Naive B cell (primary cell): ENCODE measurements at regions not wholly inside any gene's neighbourhood (a gene's known extent, or its start where the extent isn't known, plus 50 kb on each side); places are given as distances from the start of the nearest gene placed in this dataset.
"Not testable (repeated sequence)": the region's sequence is repeated elsewhere in the genome, so short reads cannot be mapped to it uniquely, and the experiment has no call there.

Source experiments
- ATAC-seq, 2 donors: fragments of 150-1000 bp; cut with Tn5 transposase; 2 replicates each; pipeline ENCODE4 v1.10.0; 2021; ENCODE audit warnings: low read depth in 2 of 2, mild to moderate bottlenecking in 2 of 2, moderate library complexity in 2 of 2
- DNase-seq: peaks from one replicate; pipeline ENCODE4 v3.0.0; 2022
- H3K27ac Mint-ChIP-seq, 6 donors: one replicate each; pipeline ENCODE4 v1.8.0; 2020 to 2022; ENCODE audit warnings: mild to moderate bottlenecking in 6 of 6, mixed read lengths in 6 of 6, moderate library complexity in 5 of 6, inconsistent platforms in 2 of 6
- H3K27me3 Mint-ChIP-seq, 3 donors: one replicate each; pipeline ENCODE4 v1.8.0; 2021 to 2022; ENCODE audit warnings: mixed read lengths in 3 of 3, mild to moderate bottlenecking in 1 of 3
- H3K36me3 Mint-ChIP-seq, 2 donors: one replicate each; pipeline ENCODE4 v1.8.0; 2020 to 2022; ENCODE audit warnings: mixed read lengths in 2 of 2, inconsistent platforms in 1 of 2, mild to moderate bottlenecking in 1 of 2
- H3K4me1 Mint-ChIP-seq, 3 donors: one replicate each; pipeline ENCODE4 v1.8.0; 2020 to 2022; ENCODE audit warnings: mixed read lengths in 3 of 3, inconsistent platforms in 1 of 3, mild to moderate bottlenecking in 1 of 3, moderate library complexity in 1 of 3
- H3K4me3 Mint-ChIP-seq, 8 donors: one replicate each; pipeline ENCODE4 v1.8.0; 2020 to 2022; ENCODE audit warnings: mild to moderate bottlenecking in 8 of 8, mixed read lengths in 8 of 8, moderate library complexity in 8 of 8, inconsistent platforms in 2 of 8
- H3K9me3 Mint-ChIP-seq, 7 donors: one replicate each; pipeline ENCODE4 v1.8.0; 2020 to 2022; ENCODE audit warnings: mixed read lengths in 7 of 7, mild to moderate bottlenecking in 5 of 7, inconsistent platforms in 2 of 7, moderate library complexity in 1 of 7

DNA sequence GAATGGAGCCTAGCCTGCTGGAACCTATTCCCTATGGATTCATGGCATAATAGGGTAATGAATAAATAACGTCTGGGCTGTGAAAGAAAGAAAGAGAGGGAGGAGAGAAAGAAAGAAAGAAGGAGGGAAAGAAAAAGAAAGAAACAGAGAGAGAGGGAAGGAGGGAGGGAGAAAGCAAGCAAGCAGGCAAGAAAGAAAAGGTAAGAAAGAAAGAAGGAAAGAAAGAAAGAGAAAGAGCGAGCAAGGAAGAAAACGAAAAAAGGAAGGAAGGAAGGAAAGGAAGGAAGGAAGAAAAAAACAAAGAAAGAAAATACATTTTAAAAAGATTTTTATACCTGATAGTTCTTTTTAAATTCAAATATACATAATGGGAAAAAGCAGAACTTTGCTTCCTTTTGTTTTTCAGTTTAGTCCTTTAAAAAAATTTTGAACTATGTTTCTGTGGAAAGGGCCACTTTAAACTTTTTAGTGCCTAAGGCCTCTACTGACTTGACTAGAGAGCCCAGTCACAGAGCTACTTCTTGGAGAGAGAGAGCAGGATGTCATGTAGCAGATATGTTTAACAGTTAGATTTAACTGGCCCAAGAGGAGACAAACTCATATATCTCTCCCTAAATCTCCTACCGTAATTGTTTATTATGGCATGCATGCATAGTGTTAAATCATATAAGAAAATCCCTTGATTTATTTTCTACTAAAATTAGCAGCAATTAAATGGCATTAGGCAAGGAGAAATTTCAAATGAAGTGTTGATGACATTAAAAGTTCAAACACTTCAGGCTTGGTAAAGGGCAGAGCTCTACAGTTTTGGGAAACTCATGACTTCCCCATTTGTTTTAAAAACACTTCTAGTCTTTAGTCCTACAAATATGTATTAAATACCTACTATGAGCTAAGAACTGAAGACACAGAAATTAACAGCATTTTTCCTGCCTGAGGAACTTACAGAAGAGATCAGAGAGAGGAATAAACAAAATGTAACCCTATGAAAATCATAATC lies 305.5 kb downstream of the BCAT1 start:
- Mint-ChIP-seq H3K36me3 (no peaks in the 10 kb centered on the region), H3K27ac (no peak overlapping the region), H3K4me3 (no peak overlapping the region), H3K27me3 (no peaks in the 10 kb centered on the region), H3K4me1 (peaks cover 0 to 10% (median 5%) of the 10 kb centered on the region in 3 donors), H3K9me3 (peaks cover 0 to 11% (median 0%) of the 10 kb centered on the region in 7 donors)
- DNase-seq (no peak), ATAC-seq (no peak)

DNA sequence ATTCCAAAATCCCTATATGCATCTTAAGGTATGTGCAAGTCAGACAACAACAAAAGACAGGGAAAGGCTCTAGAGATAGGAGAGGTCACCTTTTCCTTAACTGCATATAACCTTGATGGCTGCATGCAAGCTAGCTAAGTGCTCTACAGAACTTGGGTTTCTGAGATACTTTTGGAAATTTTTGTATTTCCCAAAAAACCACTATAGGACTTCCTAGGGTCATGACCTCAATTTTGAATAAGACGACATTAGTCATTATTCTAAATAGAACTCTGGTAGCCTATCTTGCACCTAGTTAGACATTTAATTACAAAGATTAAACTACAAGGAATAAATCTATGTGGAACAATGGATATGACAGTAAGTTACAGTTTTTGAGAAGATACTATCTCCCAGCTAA lies 309.3 kb downstream of the BCAT1 start:
- no peaks in the 10 kb centered on the region for H3K27me3 Mint-ChIP-seq
- H3K4me3 Mint-ChIP-seq, result no peak overlapping the region
- peaks cover 0 to 3% (median 0%) of the 10 kb centered on the region in 3 donors for H3K4me1 Mint-ChIP-seq
- no peak for ATAC-seq
- H3K27ac Mint-ChIP-seq, result no peak overlapping the region
- H3K36me3 Mint-ChIP-seq, result no peaks in the 10 kb centered on the region
- no peak for DNase-seq
- H3K9me3 Mint-ChIP-seq, result peaks cover 0 to 11% (median 0%) of the 10 kb centered on the region in 7 donors

GRCh38 chr12:24632466-24632865 lies 316.4 kb downstream of the BCAT1 start:
- H3K4me3 Mint-ChIP-seq, result no peak overlapping the region
- H3K36me3 Mint-ChIP-seq, result no peaks in the 10 kb centered on the region
- H3K27me3 Mint-ChIP-seq, result peaks cover 0 to 3% (median 0%) of the 10 kb centered on the region in 3 donors
- H3K27ac Mint-ChIP-seq, result no peak overlapping the region
- no peak for DNase-seq
- H3K9me3 Mint-ChIP-seq, result peaks cover 0 to 4% (median 0%) of the 10 kb centered on the region in 7 donors
- no peaks in the 10 kb centered on the region for H3K4me1 Mint-ChIP-seq
- ATAC-seq, result no peak

- ATAC-seq (no peak), DNase-seq (no peak)
- no peaks in the 10 kb centered on the region for H3K4me1 Mint-ChIP-seq
- H3K27ac Mint-ChIP-seq, result peak overlapping the region in 1 of 6 donors; percentile 21
- H3K36me3 Mint-ChIP-seq, result no peaks in the 10 kb centered on the region
- H3K9me3 Mint-ChIP-seq, result peaks cover 0 to 4% (median 0%) of the 10 kb centered on the region in 7 donors
- peaks cover 0 to 3% (median 0%) of the 10 kb centered on the region in 3 donors for H3K27me3 Mint-ChIP-seq
- H3K4me3 Mint-ChIP-seq, result no peak overlapping the region
Observed at GRCh38 chr12:24631676-24632426, 317.1 kb downstream of the BCAT1 start.

DNA sequence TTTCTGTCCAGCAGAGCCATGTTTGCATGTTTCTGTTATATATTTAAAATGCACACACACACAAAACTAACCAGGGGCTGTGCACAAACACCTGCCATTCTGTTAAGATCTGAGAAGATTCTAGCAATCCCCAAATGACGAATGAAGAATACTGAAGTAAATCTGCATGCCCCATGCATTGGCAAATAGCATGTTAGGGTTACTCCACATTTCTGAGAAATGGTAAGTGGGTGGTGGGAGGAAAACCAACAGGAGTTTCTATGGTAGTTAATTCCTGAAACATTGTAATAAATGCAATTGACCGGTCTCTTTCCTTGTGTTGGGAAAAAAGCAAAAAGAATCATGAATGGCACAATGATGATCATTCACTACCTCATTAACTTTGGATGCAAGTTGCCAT lies 318.0 kb downstream of the BCAT1 start:
- H3K27me3 Mint-ChIP-seq, result peaks cover 0 to 3% (median 0%) of the 10 kb centered on the region in 3 donors
- H3K36me3 Mint-ChIP-seq, result no peaks in the 10 kb centered on the region
- H3K4me1 Mint-ChIP-seq, result no peaks in the 10 kb centered on the region
- no peak for ATAC-seq
- H3K4me3 Mint-ChIP-seq, result no peak overlapping the region
- H3K27ac Mint-ChIP-seq, result peak overlapping the region in 1 of 6 donors; percentile 56
- peaks cover 0 to 4% (median 0%) of the 10 kb centered on the region in 7 donors for H3K9me3 Mint-ChIP-seq
- DNase-seq, result no peak

GRCh38 chr12:24630446-24630845 lies 318.5 kb downstream of the BCAT1 start:
- ATAC-seq (no peak), DNase-seq (no peak)
- peaks cover 0 to 3% (median 0%) of the 10 kb centered on the region in 3 donors for H3K27me3 Mint-ChIP-seq
- no peaks in the 10 kb centered on the region for H3K4me1 Mint-ChIP-seq
- H3K9me3 Mint-ChIP-seq, result peaks cover 0 to 4% (median 0%) of the 10 kb centered on the region in 7 donors
- H3K36me3 Mint-ChIP-seq, result no peaks in the 10 kb centered on the region
- H3K4me3 Mint-ChIP-seq, result no peak overlapping the region
- no peak overlapping the region for H3K27ac Mint-ChIP-seq

- DNase-seq (no peak), ATAC-seq (no peak)
- Mint-ChIP-seq H3K27ac (no peak overlapping the region), H3K4me3 (no peak overlapping the region), H3K9me3 (peaks cover 0 to 14% (median 3%) of the 10 kb centered on the region in 7 donors), H3K4me1 (peaks cover 0 to 2% (median 0%) of the 10 kb centered on the region in 3 donors), H3K27me3 (no peaks in the 10 kb centered on the region), H3K36me3 (no peaks in the 10 kb centered on the region)
Observed at GRCh38 chr12:24625103-24625502, 323.8 kb downstream of the BCAT1 start.

- H3K4me1 Mint-ChIP-seq, H3K36me3 Mint-ChIP-seq, ATAC-seq: not testable (repeated sequence)
Observed at GRCh38 chr12:24619954-24620353, 328.9 kb downstream of the BCAT1 start.

GRCh38 chr12:24617471-24617870 lies 331.4 kb downstream of the BCAT1 start:
- Mint-ChIP-seq H3K36me3 (no peaks in the 10 kb centered on the region), H3K9me3 (peaks cover 0 to 14% (median 6%) of the 10 kb centered on the region in 7 donors), H3K27ac (no peak overlapping the region), H3K4me1 (no peaks in the 10 kb centered on the region), H3K27me3 (no peaks in the 10 kb centered on the region), H3K4me3 (no peak overlapping the region)
- no peak for DNase-seq
- ATAC-seq, result no peak

More at GRCh38 chr12:24619954-24620353, 328.9 kb downstream of the BCAT1 start:
- H3K4me3 Mint-ChIP-seq, DNase-seq, H3K27me3 Mint-ChIP-seq, H3K27ac Mint-ChIP-seq: not testable (repeated sequence)
- H3K9me3 Mint-ChIP-seq, result peaks cover 0 to 14% (median 3%) of the 10 kb centered on the region in 7 donors

DNA sequence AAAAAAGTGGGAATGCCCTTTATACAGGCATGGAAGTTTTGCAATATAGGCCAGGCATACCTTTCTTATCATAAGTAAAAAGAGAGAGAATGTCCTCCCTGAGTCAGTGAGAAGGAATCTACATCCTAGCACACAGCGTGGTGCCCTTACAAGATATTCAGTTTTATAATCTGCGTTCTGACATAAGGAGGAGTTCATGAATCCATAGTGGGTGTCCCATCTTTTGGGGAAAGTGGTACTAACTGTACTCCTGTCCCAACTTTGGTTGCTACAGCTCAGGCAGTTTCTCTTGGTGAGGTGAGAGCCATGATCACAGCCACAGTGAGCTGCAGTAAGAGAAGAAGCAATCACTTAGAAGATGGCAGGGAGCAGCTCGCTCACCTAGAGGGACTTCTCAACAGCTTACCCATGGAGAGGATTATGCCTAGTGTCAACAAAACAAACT lies 332.9 kb downstream of the BCAT1 start:
- ATAC-seq (no peak), DNase-seq (no peak)
- H3K4me3 Mint-ChIP-seq, result no peak overlapping the region
- H3K9me3 Mint-ChIP-seq, result peaks cover 0 to 8% (median 3%) of the 10 kb centered on the region in 7 donors
- peak overlapping the region in 1 of 6 donors; percentile 23 for H3K27ac Mint-ChIP-seq
- no peaks in the 10 kb centered on the region for H3K4me1 Mint-ChIP-seq
- no peaks in the 10 kb centered on the region for H3K36me3 Mint-ChIP-seq
- no peaks in the 10 kb centered on the region for H3K27me3 Mint-ChIP-seq

GRCh38 chr12:24608637-24609285 lies 340.1 kb downstream of the BCAT1 start:
- H3K9me3 Mint-ChIP-seq, result peaks cover 0 to 14% (median 7%) of the 10 kb centered on the region in 7 donors

GRCh38 chr12:24608108-24608507 lies 340.8 kb downstream of the BCAT1 start:
- Mint-ChIP-seq H3K4me1 (peaks cover 12 to 27% (median 16%) of the 10 kb centered on the region in 3 donors), H3K36me3 (no peaks in the 10 kb centered on the region), H3K27ac (no peak overlapping the region), H3K4me3 (no peak overlapping the region), H3K9me3 (peaks cover 0 to 13% (median 7%) of the 10 kb centered on the region in 7 donors), H3K27me3 (no peaks in the 10 kb centered on the region)
- ATAC-seq (no peak), DNase-seq (no peak)

More at GRCh38 chr12:24608637-24609285, 340.1 kb downstream of the BCAT1 start:
- DNase-seq, result no peak
- Mint-ChIP-seq H3K36me3 (no peaks in the 10 kb centered on the region), H3K4me3 (no peak overlapping the region), H3K27ac (peak overlapping the region in 1 of 6 donors; percentile 53), H3K4me1 (peaks cover 7 to 21% (median 10%) of the 10 kb centered on the region in 3 donors), H3K27me3 (no peaks in the 10 kb centered on the region)
- no peak for ATAC-seq

GRCh38 chr12:24605916-24606315 lies 343.0 kb downstream of the BCAT1 start:
- Mint-ChIP-seq H3K9me3 (peaks cover 0 to 11% (median 6%) of the 10 kb centered on the region in 7 donors), H3K4me3 (no peak overlapping the region), H3K4me1 (peaks cover 16 to 33% (median 20%) of the 10 kb centered on the region in 3 donors), H3K27ac (peak overlapping the region in 1 of 6 donors; percentile 14), H3K36me3 (no peaks in the 10 kb centered on the region), H3K27me3 (no peaks in the 10 kb centered on the region)
- DNase-seq (no peak), ATAC-seq (no peak)
